ENCODE measurements at regions not wholly inside any gene's neighbourhood (a gene's known extent, or its start where the extent isn't known, plus 50 kb on each side); places are given as distances from the start of the nearest gene placed in this dataset.

GRCh38 chr11:76257074-76257719 is 50.9 kb upstream of the WNT11 start:
- Histone ChIP-seq H3K79me2 (ENCODE audit: insufficient read depth, low read length) (no peaks in the 10 kb centered on the region), H3K4me3 (ENCODE audit: insufficient read depth, low read depth, low read length) (no peak overlapping the region), H4K20me1 (ENCODE audit: insufficient read depth, low read length) (no peaks in the 10 kb centered on the region), H2AFZ (ENCODE audit: low read depth, low read length) (no peak overlapping the region), H3K4me1 (ENCODE audit: insufficient read depth, low read length) (no peaks in the 10 kb centered on the region), H3K36me3 (ENCODE audit: insufficient read depth, low read length) (no peaks in the 10 kb centered on the region), H3K27me3 (ENCODE audit: insufficient read depth, low read length) (peaks cover 50% of the 10 kb centered on the region), H3K9me3 (ENCODE audit: insufficient read depth, low read depth, low read length) (no peaks in the 10 kb centered on the region), H3K9ac (ENCODE audit: low read length) (no peak overlapping the region), H3K4me2 (ENCODE audit: low read length) (no peak overlapping the region), H3K27ac (ENCODE audit: low read depth, low read length) (no peak overlapping the region)
- Mint-ChIP-seq H3K27ac (ENCODE audit: unreplicated experiment) (no peak overlapping the region), H3K36me3 (ENCODE audit: low read depth, unreplicated experiment) (no peaks in the 10 kb centered on the region), H3K4me1 (ENCODE audit: low read depth, unreplicated experiment) (no peaks in the 10 kb centered on the region), H3K4me3 (ENCODE audit: unreplicated experiment) (no peak overlapping the region), H3K9me3 (ENCODE audit: unreplicated experiment) (peaks cover 4% of the 10 kb centered on the region), H3K27me3 (ENCODE audit: low read depth, unreplicated experiment) (peaks cover 64% of the 10 kb centered on the region)
- TF ChIP-seq EZH2 (IDR thresholded peaks at IDR 0.05; ENCODE audit: insufficient read depth, low read length) (no peak), CTCF (IDR thresholded peaks at IDR 0.05; ENCODE audit: insufficient read depth, low read depth, low read length) (no peak)
- DNase-seq (ENCODE audit: low read depth) (no peak), FAIRE-seq (no peak)

- H3K36me3 ChIP-seq (ENCODE audit: insufficient read depth, low read length): no peaks in the 10 kb centered on the region
- no peak for TF ChIP-seq CTCF (IDR thresholded peaks at IDR 0.05; ENCODE audit: insufficient read depth, low read depth, low read length)
- no peak for TF ChIP-seq EZH2 (IDR thresholded peaks at IDR 0.05; ENCODE audit: insufficient read depth, low read length)
- H2AFZ ChIP-seq (ENCODE audit: low read depth, low read length): no peak overlapping the region
- H3K27ac ChIP-seq (ENCODE audit: low read depth, low read length): no peak overlapping the region
- no peak overlapping the region for H3K4me3 ChIP-seq (ENCODE audit: insufficient read depth, low read depth, low read length)
- no peaks in the 10 kb centered on the region for H3K4me1 ChIP-seq (ENCODE audit: insufficient read depth, low read length)
- H4K20me1 ChIP-seq (ENCODE audit: insufficient read depth, low read length): no peaks in the 10 kb centered on the region
- H3K9me3 ChIP-seq (ENCODE audit: insufficient read depth, low read depth, low read length): no peaks in the 10 kb centered on the region
- H3K36me3 Mint-ChIP-seq (ENCODE audit: low read depth, unreplicated experiment): no peaks in the 10 kb centered on the region
- H3K9ac ChIP-seq (ENCODE audit: low read length): no peak overlapping the region
- H3K79me2 ChIP-seq (ENCODE audit: insufficient read depth, low read length): no peaks in the 10 kb centered on the region
- H3K27me3 Mint-ChIP-seq (ENCODE audit: low read depth, unreplicated experiment): peaks cover 69% of the 10 kb centered on the region
- DNase-seq (ENCODE audit: low read depth) (no peak), FAIRE-seq (no peak)
- H3K27me3 ChIP-seq (ENCODE audit: insufficient read depth, low read length): peaks cover 46% of the 10 kb centered on the region
- no peak overlapping the region for H3K4me3 Mint-ChIP-seq (ENCODE audit: unreplicated experiment)
- no peak overlapping the region for H3K4me2 ChIP-seq (ENCODE audit: low read length)
- no peaks in the 10 kb centered on the region for H3K4me1 Mint-ChIP-seq (ENCODE audit: low read depth, unreplicated experiment)
- no peak overlapping the region for H3K27ac Mint-ChIP-seq (ENCODE audit: unreplicated experiment)
- H3K9me3 Mint-ChIP-seq (ENCODE audit: unreplicated experiment): peaks cover 4% of the 10 kb centered on the region
Observed at GRCh38 chr11:76256448-76256847, 50.1 kb upstream of the WNT11 start.
